ENCODE measurements at regions not wholly inside any gene's neighbourhood (a gene's known extent, or its start where the extent isn't known, plus 50 kb on each side); places are given as distances from the start of the nearest gene placed in this dataset.
"Not testable (repeated sequence)": the region's sequence is repeated elsewhere in the genome, so short reads cannot be mapped to it uniquely, and the experiment has no call there.

DNA sequence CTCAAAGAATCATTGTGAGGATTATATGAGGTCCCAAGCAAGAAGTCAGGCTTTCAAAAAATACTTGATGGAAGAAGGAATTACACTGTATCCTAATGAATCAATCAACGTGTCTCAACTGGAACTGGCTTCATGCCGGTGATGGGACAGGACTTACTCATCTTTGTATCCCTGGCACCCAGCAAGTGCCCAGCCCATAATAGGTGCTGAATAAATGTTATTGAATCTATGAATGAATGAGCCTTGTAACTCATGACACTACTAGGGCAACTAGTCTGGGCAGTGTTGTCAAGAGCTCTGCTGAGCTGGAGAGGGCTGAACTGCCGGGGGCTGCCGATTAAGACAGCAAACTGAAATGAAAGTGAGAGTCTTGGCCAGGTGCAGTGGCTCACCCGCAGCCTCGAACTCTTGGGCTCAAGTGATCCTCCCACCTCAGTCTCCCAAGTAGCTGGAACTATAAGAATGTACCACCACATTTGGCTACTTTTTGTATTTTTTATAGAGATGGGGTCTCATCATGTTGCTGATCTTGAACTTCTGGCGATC lies 87.2 kb upstream of the KIF5B start:
- TF ChIP-seq, protein P1, sequence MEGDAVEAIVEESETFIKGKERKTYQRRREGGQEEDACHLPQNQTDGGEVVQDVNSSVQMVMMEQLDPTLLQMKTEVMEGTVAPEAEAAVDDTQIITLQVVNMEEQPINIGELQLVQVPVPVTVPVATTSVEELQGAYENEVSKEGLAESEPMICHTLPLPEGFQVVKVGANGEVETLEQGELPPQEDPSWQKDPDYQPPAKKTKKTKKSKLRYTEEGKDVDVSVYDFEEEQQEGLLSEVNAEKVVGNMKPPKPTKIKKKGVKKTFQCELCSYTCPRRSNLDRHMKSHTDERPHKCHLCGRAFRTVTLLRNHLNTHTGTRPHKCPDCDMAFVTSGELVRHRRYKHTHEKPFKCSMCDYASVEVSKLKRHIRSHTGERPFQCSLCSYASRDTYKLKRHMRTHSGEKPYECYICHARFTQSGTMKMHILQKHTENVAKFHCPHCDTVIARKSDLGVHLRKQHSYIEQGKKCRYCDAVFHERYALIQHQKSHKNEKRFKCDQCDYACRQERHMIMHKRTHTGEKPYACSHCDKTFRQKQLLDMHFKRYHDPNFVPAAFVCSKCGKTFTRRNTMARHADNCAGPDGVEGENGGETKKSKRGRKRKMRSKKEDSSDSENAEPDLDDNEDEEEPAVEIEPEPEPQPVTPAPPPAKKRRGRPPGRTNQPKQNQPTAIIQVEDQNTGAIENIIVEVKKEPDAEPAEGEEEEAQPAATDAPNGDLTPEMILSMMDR (IDR thresholded peaks at IDR 0.05; ENCODE audit: low read depth, low read length, missing control alignments) = no peak
- no peak overlapping the region for H3K4me3 ChIP-seq (ENCODE audit: low read depth, low read length)
- DNase-seq (ENCODE audit: low read depth) = no peak
- in situ Hi-C loops (cut with HindIII; ENCODE audit: low sequenced_read_pairs) = no loop called here

DNA sequence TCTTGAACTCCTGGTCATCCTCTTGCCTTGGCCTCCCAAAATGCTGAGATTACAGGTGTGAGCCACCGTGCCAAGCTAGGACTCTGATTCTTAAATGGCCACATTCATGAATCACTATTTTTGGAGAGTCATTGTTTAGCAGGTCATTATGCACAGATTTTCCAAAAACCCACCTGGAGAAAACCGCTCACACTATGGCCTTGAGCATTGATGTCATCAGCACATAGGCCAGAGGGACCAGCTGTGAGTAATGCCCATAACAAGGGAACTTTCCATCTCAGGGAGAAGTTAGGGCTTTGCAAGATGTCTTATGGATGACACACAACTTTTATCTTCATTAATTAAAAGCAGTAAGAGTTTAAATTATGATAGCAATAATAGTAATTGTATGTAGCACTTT lies 86.4 kb upstream of the KIF5B start:
- no peak overlapping the region for H3K4me3 ChIP-seq (ENCODE audit: low read depth, low read length)
- in situ Hi-C loops (cut with HindIII; ENCODE audit: low sequenced_read_pairs) = no loop called here
- TF ChIP-seq, protein P1 (IDR thresholded peaks at IDR 0.05; ENCODE audit: low read depth, low read length, missing control alignments) = no peak
- DNase-seq (ENCODE audit: low read depth) = no peak

DNA sequence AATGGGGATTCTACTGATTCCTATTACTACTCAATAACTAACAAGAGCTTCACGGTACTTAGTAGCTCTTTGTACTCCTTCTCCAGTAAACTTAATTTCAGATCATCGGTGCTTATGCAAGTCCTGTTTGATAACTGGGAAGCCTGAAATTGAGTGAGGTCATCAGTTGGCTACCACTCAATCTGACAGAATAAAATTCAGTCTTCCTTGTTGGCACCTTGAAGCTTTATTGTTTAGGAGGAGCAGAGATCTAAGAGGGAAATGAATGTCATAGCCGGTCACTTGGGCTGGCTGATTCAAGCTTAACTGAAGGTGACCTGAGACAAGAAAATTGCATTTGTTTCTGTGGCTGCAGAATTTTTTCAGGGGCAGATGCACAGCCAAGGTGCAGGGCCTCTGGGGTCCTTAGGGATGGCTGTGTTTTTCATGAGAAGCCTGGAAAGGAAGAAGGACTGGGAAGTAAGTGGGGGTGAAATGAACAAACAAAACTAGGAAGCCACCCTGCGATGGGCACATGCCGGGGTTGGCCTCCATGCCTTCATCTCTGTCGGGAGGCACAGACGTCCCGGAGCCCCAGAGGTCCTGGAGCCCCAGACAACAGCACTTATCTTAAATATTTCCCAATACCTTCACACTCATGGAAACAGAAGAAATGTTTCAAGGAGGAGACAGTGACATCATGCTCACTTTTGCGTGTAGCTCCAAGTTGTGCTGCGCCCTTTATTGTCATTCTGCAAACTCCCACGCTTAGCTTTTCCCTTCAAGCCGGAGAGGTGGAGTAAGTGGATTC lies 85.0 kb upstream of the KIF5B start:
- no peak for DNase-seq (ENCODE audit: low read depth)
- TF ChIP-seq, protein P1 (IDR thresholded peaks at IDR 0.05; ENCODE audit: low read depth, low read length, missing control alignments) = no peak
- in situ Hi-C loops (cut with HindIII; ENCODE audit: low sequenced_read_pairs) = no loop called here
- no peak overlapping the region for H3K4me3 ChIP-seq (ENCODE audit: low read depth, low read length)

DNA sequence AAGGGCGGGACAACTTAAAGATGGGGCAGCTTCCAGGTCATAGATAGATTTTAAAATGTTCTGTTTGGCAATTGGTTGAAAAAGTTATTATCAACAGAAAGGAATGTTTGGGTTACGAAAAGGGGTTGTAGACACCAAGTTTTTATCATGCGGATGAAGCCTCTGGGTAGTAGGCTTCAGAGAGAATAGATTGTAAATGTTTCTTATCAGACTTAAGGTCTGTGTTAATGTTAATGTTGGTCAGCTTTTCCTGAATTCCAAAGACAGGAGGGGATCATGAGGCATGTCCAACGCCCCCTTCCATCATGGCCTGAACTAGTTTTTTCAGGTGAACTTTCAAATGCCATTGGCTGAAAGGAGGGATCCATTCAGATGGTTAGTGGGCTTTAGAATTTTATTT lies 84.2 kb upstream of the KIF5B start:
- in situ Hi-C loops (cut with HindIII; ENCODE audit: low sequenced_read_pairs) = no loop called here
- TF ChIP-seq, protein P1 (IDR thresholded peaks at IDR 0.05; ENCODE audit: low read depth, low read length, missing control alignments) = no peak
- no peak for DNase-seq (ENCODE audit: low read depth)
- H3K4me3 ChIP-seq (ENCODE audit: low read depth, low read length) = no peak overlapping the region

DNA sequence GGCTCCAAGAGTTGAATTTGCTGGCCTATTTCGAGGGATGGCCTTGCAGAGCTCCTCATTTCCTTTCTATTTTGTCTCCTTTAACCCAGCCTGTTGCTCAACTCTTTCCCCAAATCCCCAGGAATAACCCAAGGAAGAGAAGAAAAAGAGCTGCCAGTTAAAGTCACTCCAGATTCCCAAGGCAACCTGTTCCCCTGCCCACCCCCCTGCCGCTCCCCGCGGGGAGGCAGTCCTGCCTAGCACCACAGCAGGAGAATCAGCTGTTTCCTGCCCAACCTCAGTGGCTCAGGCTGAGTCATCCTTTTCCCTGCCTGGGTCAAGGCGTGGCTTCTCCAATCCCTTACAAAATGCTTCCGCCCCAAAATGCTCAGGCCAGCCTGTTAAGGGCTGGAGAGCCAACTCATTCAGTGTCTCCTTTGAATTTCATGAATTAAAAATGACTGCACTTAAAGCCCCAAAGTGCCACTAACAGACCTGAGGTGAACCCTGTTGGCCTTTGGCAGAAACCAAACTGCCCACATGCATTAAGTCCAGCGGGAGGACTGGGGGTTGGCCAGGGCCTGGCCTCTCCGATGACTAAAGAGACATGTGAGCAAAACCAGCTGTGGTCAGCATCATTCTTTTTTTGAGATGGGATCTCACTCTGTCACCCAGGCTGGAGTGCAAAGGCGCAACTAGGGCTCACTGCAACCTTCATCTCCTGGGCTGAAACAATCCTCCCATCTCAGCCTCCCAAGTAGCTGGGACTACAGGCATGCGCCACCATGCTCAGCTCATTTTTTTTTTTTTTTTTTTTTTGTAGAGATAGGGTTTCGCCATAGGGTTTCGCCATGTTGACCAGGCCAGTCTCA lies 83.2 kb upstream of the KIF5B start:
- DNase-seq (ENCODE audit: low read depth) = peak; percentile 89
- TF ChIP-seq, protein P1 (IDR thresholded peaks at IDR 0.05; ENCODE audit: low read depth, low read length, missing control alignments) = no peak
- in situ Hi-C loops (cut with HindIII; ENCODE audit: low sequenced_read_pairs) = no loop called here
- H3K4me3 ChIP-seq (ENCODE audit: low read depth, low read length) = no peak overlapping the region

DNA sequence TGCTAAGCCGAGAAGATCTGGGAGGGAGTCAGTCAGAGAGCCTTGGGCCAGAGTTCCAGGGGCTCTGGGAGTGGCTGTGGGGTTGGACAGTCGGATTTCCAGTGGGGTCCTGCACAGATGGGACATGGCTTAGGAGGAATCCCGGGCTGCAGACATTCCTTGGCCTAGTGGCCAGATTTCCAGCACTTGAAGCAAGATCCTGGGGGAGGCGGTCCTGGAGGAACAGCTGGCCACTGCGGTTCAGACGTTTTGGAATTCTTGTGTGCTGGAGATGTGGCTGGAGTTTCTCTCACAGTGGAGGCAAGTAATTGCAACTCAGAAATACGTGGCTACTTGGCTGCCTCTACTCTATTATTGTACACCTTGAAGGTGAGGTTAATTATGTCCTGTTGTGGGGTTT lies 80.7 kb upstream of the KIF5B start:
- in situ Hi-C loops (cut with HindIII; ENCODE audit: low sequenced_read_pairs); DNase-seq (ENCODE audit: low read depth); H3K4me3 ChIP-seq (ENCODE audit: low read depth, low read length): not testable (repeated sequence)

GRCh38 chr10:32135796-32136195 lies 79.6 kb upstream of the KIF5B start:
- in situ Hi-C loops (cut with HindIII; ENCODE audit: low sequenced_read_pairs); H3K4me3 ChIP-seq (ENCODE audit: low read depth, low read length); DNase-seq (ENCODE audit: low read depth): not testable (repeated sequence)
